ENCODE measurements at regions not wholly inside any gene's neighbourhood (a gene's known extent, or its start where the extent isn't known, plus 50 kb on each side); places are given as distances from the start of the nearest gene placed in this dataset.
"Not testable (repeated sequence)": the region's sequence is repeated elsewhere in the genome, so short reads cannot be mapped to it uniquely, and the experiment has no call there.

- not testable (repeated sequence) for TF ChIP-seq POLR2A (IDR thresholded peaks at IDR 0.05; ENCODE audit: low read length); GATA1 (IDR thresholded peaks at IDR 0.05; ENCODE audit: low read depth, low read length)
These were observed 198.8 kb downstream of the HUNK start for GRCh38 chr21:32071620-32072019.

Data from erythroblast (primary cell).